HG03378 (cell line): ENCODE measurements at regions not wholly inside any gene's neighbourhood (a gene's known extent, or its start where the extent isn't known, plus 50 kb on each side); places are given as distances from the start of the nearest gene placed in this dataset.

Experiments
- ATAC-seq: cut with Tn5 transposase; IDR thresholded peaks from one replicate; pipeline ENCODE4 v1.9.1; 2021; ENCODE audit warnings: mild to moderate bottlenecking, moderate library complexity; ENCODE audit not compliant: unreplicated experiment

GRCh38 chr4:30924495-30924894 is 204.3 kb downstream of the PCDH7 start:
- ATAC-seq, result no peak

GRCh38 chr4:30929649-30930048 is 209.5 kb downstream of the PCDH7 start:
- no peak for ATAC-seq

- no peak for ATAC-seq
Observed at GRCh38 chr4:30930276-30930675, 210.1 kb downstream of the PCDH7 start.

- no peak for ATAC-seq
Observed at GRCh38 chr4:30932581-30932980, 212.4 kb downstream of the PCDH7 start.

GRCh38 chr4:30939069-30939468 is 218.9 kb downstream of the PCDH7 start:
- ATAC-seq, result no peak

GRCh38 chr4:30939684-30940083 is 219.5 kb downstream of the PCDH7 start:
- ATAC-seq, result no peak

- no peak for ATAC-seq
Observed at GRCh38 chr4:30941641-30942040, 221.5 kb downstream of the PCDH7 start.

- ATAC-seq, result no peak
Observed at GRCh38 chr4:30943356-30943755, 223.2 kb downstream of the PCDH7 start.

- ATAC-seq, result no peak
Observed at GRCh38 chr4:30945586-30945985, 225.4 kb downstream of the PCDH7 start.

- no peak for ATAC-seq
Observed at GRCh38 chr4:30946288-30946687, 226.1 kb downstream of the PCDH7 start.

- no peak for ATAC-seq
Observed at GRCh38 chr4:30948653-30949052, 228.5 kb downstream of the PCDH7 start.

GRCh38 chr4:30950737-30951136 is 230.6 kb downstream of the PCDH7 start:
- ATAC-seq, result no peak

GRCh38 chr4:30952526-30953219 is 232.5 kb downstream of the PCDH7 start:
- no peak for ATAC-seq

GRCh38 chr4:30953799-30954198 is 233.6 kb downstream of the PCDH7 start:
- no peak for ATAC-seq

- ATAC-seq, result no peak
Observed at GRCh38 chr4:30956916-30957315, 236.7 kb downstream of the PCDH7 start.

- ATAC-seq, result no peak
Observed at GRCh38 chr4:30957706-30958105, 237.5 kb downstream of the PCDH7 start.

GRCh38 chr4:30959781-30960485 is 239.8 kb downstream of the PCDH7 start:
- no peak for ATAC-seq

GRCh38 chr4:30962939-30963338 is 242.8 kb downstream of the PCDH7 start:
- ATAC-seq, result no peak

- no peak for ATAC-seq
Observed at GRCh38 chr4:30968926-30969325, 248.8 kb downstream of the PCDH7 start.

- ATAC-seq, result no peak
Observed at GRCh38 chr4:30972542-30972941, 252.4 kb downstream of the PCDH7 start.

- no peak for ATAC-seq
Observed at GRCh38 chr4:30973993-30974392, 253.8 kb downstream of the PCDH7 start.

- no peak for ATAC-seq
Observed at GRCh38 chr4:30979402-30979801, 259.2 kb downstream of the PCDH7 start.

- ATAC-seq, result no peak
Observed at GRCh38 chr4:30989508-30989907, 269.3 kb downstream of the PCDH7 start.
